Glomerular visceral epithelial cell (primary cell): ENCODE measurements at regions not wholly inside any gene's neighbourhood (a gene's known extent, or its start where the extent isn't known, plus 50 kb on each side); places are given as distances from the start of the nearest gene placed in this dataset.

Source experiments
- DNase-seq: peaks from one replicate; pipeline ENCODE4 v3.0.0-alpha.2; 2016; ENCODE audit errors: extremely low spot score

DNA sequence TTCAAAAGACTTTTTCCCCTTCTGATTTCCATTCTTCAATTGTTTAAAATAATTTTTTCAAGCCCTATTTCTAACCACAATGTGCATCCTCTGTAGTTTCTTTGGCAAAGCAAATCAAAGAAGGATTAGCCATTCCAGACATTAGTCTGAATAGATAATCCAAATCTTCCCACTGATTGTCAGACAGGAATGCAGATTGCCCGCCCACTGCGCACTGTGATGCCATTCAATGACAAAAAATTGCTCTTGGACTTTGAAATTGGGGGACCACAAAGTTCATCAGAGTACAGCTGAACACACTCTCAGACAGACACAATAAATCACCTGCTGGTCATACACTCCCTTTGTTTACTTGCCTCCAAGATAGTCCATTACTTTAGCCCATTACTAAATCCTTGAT is 216.5 kb upstream of the DKK2 start:
- DNase-seq, result no peak

DNA sequence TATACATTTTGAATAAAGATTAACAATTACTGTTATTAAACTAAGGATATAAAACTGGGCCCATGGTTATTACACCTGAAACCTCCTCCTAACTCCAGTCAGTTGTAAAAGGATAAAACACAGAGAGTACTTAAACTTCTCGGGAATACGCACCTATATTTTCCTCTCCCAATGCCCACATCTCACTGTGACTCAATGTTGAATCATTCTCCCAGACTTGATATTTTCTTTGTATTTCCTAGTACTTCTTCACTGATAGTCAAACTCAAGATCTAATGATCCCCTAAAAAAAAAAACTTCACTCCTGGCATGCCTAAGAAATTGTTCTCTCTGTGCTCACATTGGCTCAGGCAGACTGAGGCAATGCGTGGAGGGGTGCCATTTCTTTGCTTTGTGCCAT is 212.5 kb upstream of the DKK2 start:
- peak; percentile 24 for DNase-seq

DNA sequence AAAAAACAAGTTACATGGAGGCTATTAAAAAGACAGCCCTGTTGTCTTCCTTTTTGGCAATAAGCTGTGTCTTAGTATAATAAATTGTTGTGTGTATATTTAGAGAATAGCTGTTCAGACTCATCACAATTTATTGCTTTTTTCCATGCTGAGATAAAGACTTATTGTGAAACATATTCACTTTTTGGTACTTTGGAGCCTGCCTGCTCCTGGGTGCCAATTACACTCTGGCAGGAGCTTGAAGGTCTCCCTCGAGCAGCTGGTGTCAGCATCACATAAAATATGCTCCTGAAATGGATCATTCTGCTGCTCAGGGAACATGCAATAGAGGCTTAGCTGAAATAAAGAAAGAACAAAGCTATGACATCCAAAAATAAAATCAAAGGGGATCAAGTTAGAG is 211.6 kb upstream of the DKK2 start:
- no peak for DNase-seq

DNA sequence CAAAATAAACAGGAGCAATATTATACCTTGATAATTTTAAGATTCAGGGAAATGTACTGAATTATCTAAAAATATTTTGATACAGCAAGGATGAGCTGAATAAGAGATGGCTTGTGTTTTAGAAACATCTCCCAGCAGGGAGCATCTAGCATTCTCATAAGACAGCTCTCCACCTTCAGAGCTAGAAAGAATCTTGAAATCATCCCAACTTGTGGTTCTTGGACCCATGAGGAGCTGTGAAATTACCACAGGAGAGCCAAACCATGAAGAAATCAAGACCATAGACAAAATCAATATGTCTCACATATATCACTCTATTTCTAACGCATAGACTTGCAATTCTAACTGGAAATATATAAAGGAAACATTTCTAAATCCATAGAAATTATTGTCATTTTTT is 210.6 kb upstream of the DKK2 start:
- DNase-seq, result no peak

DNA sequence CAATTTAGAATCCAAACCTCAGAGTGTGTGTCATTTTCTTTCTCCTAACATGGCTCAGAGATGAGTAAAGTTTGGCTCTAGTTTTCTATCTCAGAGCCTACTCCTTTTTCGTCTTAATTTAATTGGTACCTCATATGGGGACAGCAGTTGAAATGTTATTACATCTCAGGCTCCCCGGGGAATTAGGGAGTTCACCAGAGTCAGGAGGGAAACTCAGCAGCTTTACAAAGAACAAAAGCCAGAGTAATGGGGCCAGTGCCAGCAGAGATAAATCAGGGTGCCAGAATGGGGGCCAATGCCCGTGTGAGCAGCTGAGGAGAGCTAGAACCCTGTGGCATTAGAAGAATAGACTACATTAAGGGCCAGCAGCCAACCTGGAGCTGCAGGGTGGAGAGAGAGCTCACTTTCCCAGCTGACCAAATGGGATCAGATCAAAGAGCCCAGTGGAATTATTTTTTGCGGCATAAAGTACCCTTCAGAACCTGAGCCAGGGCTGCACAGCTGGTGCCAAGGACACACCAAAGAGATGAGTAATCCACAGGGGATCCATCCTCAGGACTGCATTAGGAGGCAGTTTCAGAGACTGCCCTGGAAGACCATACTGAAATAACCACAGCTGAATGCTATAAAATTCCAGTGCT is 207.1 kb upstream of the DKK2 start:
- no peak for DNase-seq

DNA sequence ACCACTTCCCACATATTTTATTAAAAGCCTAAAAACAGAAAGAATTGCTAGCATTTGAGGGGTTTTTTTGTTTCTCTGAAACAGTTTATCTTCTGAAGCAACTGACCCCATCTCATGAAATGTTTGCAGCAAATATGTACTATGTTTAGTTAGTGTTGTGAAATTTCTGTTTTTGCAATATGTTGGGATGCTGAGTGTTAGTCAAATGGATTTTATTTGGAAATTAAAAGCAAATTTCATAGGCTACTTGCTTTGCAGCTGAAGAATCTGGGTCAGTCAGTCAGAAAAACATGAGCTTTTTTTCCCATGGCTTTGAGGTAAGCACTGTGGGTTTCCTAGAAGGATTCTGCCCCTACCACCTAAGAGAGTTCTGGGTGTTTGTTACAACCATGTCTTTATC is 184.9 kb upstream of the DKK2 start:
- DNase-seq, result no peak

DNA sequence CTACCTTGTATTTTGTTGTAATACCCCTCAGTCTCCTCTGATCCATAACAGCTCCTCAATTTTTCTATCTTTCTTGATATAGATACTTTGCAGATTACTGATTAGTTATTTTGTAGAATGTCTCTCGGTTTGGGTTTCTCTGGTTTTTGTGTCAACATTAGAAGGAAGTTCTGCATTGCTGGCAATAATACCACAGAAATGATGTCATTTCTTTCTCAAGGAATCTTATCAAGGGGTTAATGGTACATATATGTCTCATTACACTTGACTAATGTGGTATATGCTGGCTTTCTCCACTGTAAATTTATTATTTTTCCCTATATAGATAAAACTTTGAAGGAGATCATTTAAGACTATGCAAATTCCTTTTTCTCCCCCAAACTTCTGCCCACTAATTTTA is 183.6 kb upstream of the DKK2 start:
- DNase-seq, result peak; percentile 17

DNA sequence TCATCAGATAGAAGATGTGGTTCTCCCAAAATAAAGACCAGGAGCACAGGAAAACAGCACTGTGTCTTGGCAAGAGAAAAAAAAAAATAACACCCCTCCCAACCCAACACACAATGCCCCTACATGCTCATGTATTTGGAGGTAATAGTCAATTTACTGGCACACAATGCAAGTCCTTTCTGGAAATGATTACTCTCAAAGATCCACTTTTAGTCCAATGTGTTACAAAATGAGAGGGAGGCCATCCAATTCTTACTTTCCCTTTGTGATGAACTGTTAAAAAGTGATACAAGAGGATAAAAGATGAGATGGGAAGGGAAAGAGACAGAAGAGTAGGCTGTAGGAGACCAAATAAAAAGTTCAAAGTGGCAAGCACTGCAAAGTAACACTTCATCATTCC is 180.3 kb upstream of the DKK2 start:
- no peak for DNase-seq

DNA sequence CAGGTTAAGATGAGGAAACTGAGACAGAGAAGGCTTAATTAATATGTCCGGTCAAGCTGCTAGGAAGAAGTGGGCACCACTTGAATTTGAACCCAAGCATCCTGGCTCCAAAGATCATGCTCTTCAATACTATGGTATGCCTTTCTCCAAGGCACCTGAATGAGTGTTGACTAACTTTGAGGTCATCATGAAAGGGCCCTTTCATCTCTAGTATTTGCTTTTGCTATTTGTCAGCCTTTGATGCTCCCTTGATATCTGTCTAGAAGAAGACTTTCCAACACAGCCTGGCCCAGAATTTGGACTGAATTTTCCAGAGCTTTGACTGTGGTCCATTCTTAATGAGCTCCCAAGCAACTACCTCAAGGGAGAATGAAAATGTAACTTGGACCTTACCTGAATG is 179.1 kb upstream of the DKK2 start:
- no peak for DNase-seq

DNA sequence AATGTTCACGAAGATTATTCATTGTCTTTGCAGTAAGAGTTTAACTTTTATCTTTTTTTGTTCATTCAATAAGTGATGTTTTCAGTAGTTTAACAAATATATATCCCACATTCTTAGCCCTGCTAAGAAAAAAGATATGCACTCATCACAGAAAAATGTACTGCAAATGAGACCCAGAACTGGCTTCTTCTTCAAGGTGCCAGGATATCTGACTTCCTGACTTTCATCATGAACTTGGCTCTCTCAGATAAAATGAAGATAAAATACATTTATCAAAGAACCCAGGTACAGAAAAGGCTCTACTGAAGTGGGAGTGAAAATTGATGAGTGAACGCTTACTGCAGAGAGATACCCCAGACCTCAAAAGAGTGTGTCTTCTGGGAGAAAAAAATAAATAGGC is 177.8 kb upstream of the DKK2 start:
- no peak for DNase-seq

DNA sequence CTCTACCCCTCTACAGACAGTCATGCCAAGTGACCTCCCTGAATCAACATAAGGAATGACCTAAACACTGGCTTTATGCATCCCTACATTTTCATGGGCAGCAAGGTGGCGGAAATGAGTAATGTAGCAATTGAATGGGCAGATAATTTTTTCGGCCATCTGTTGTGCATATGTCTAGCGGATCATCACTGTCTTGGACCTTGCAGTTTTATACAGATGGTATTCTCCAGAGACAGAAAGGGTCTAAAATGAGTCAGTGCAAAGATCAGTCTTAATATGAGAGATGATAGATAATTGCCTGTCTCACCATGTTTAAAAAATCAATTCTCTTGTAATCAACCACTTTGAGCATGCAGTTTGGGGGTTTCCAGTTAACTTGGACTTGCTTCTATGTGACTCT is 177.3 kb upstream of the DKK2 start:
- DNase-seq, result no peak

DNA sequence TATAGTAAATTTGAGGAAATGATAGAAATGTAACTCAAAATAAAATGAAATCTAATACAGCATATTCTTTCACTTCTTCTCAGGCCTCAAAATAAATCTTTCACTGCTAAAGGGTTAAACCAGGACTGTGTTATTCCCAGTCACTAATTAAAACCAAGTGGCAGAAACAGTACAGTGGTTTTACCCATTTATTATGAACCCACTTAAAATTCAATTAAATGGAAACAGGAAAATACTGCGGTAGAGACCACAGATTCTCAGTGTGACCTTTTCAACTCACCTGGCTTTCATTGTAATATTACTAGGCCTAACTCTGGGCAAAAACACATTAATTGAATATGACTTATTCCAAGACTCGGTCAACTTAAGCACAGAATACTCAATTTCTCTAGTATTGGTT is 176.5 kb upstream of the DKK2 start:
- no peak for DNase-seq

DNA sequence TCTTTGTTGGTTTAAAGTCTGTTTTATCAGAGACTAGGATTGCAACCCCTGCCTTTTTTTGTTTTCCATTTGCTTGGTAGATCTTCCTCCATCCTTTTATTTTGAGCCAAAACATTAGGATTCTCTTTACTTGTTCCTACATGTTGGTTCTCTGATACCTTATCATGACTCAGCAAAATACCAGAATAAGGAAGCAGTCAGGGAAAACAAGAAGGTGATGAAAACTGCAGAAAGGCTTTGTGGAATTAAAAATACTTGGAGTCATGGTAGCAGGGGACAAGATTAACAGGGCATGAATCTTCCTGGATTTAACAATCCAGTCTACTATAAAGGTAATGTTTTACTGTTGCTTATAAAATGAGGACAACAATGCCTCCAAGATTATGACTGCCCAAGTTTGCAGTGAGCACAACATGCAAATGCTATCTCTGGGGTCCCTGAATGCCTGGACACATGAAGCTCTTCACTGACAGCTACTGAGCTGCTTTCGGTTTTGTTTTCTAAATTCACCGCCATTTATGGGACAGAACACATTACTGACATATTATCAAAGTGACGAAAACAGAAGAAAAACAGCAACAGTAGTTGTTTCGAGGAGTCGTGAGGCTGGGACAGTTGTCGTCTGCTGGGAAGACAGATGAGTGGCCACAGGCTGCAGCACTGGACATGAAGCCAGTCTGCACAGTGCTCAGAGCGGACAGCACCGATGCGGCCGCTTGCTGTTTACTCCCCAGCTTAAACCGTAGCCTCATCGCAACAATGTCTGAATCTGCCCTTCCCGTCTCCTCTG is 174.5 kb upstream of the DKK2 start:
- no peak for DNase-seq

DNA sequence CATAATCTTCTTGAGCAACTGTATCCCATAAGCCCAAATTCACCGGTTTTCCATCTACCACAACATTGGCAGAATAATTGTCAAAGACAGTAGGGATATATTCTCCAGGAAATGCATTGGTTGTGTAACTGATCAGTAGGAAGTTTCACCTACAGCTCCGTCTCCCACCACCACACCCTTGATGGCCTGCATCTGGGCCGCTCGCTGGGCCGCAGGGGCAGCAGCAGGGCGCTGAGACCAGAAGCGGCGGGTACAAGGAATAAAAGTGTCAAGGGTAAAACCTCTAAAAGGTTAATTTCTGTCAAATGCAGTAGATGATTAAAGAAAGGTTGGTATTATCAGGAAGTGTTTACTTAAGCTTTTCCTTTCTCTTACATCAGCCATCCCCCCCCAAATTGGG is 167.6 kb upstream of the DKK2 start:
- DNase-seq, result no peak

DNA sequence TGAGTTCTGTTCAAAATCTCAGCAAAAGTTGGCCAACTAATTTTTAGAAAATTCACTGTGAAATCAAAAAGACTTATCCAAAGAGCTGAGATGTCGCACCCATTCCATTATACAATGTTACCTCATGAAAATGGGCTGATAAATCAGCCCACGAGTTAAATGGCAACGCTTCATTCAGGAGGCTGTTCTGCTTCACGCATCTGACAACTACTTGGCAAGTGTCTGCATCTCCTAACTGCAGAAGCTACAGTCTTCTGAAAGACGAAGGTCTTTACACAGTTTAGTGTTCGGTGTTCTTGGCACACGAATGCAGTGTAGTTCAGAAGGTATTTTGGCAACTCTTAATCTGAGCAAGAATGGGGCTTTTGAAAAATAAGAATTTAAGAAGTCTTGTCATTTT is 166.6 kb upstream of the DKK2 start:
- no peak for DNase-seq

DNA sequence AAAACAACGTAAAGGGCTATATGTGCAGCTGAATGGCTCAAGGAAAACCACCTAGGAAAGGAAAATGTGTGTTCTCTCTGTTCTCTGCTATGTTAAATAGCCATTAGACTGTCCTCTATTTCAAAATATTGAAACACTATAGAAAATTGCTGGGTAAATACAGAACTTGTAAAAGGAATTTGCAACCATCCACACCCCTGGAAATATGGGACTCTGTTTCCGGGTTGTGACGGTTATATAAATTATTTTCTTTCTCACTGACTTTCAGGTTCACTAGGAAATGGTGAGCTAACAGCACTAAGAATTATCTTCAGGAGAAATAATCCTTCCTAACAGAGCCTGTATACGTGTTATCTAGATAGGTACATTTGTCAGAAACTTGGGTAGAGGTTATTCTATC is 161.0 kb upstream of the DKK2 start:
- DNase-seq, result no peak

DNA sequence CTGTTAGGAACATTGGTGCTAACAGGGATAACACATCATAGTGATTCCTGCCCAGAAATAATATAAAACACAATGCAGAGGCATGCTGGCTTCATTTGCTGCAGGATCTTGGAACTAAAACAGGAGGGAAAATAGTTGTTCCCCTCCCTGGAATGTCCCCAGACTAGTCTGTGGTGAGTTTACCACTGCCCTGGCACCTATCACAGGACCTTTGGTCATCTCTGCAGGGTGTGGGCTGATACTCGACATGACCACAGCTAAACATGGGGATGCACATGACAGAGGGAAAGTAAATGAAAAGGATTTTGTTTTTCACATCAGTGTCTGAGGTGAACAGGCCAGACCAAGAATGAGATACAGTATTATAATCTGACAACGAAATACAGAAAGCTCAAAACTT is 160.2 kb upstream of the DKK2 start:
- no peak for DNase-seq

DNA sequence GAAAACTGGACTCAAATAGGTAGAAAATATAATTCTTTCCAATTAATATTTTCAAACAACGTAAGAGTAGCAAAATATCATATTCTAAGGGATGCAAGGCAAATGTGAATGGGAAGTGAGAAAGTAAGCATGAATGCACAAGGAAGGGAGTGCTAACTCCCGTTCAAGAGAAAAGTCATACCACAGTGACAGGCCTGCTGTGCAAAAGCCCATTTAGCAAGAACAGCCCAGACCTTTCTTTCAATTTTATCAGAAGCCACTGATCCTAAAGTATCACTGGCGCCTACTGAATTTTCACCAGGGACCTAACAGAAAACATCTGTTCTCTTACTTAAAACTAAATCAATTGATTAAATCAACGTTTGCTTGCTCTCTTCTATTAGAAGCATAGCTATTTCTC is 157.9 kb upstream of the DKK2 start:
- DNase-seq, result no peak

DNA sequence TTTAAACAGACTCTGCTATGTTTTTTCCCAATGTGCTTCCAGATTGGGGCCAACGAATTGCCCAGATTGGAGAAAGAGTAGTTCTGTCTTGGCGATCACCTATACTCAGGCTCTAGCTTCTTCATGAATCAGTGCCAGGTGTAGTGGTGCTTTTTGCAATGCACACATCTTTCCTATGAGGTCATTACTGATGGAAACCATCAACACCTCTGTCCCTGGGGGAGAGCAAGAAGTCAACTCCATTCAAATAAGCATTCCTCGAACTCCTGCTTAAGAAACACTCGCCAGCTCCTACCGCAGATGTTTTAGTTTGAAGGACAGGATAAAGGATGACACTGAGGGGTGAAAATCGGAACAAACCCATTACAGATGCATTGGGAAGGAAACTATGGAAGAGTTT is 156.5 kb upstream of the DKK2 start:
- DNase-seq, result no peak

DNA sequence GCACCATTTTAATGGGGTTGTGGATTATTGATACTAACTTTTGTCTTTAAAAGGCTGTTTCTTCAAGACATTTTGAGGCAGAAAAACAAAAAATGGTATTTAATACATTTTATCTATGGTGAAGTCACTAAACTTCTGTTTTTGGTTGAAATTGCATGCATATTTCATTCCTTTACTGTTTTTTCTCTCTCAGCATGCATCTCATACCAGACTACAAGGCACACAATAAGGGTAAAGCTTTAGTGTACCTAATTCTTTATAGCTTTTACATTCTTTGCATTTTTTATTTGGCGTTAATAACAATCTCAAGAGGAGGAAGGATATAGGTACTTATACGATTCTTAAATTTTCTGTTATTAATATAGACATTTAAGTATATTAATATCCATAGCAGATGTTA is 151.0 kb upstream of the DKK2 start:
- no peak for DNase-seq

DNA sequence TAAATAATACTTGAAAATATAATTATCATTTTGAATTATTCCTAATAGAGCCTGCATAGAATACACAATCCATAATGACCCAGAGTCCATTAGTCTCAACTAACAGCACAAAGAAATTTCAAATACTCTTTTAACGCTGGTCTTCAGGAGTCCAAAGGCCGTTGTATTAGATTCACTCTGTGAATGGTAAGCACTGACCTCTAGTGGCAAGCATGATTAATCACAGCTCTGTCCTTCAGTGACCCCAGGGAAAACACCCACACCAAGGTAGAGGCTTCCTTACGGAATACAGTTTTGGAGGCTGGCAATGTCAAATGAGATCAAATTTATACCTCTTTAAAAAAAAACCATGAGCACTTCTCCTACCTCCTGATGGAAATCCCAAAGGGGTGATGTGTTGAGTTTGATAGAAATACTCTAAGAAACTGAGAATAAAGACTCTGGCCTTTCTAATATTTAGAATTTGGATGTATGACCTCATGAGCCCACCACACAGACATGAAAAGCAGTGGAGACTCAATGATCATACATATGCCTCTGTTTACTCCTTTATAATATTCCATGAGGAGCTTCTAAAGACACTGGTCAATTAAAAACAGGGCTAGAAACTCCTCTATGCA is 147.2 kb upstream of the DKK2 start:
- peak; percentile 67 for DNase-seq

DNA sequence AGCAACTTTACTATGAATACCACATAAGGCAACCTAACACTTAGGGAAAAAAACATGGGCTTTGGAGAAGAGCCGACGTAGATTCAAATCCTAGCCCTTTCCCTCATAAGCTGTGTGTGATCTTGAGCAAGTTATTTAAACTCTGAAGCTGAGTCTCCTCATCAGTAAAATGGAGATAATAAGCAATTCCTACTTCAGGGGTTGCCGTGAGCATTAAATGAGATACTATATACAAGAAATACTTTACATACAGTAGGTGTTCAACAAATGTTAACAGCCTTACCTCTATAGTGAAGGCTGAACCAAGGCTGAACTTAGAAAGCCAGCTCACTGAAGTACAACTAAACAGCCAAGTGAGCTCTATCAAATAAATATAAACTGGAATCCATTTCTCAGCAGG is 146.2 kb upstream of the DKK2 start:
- DNase-seq, result no peak

DNA sequence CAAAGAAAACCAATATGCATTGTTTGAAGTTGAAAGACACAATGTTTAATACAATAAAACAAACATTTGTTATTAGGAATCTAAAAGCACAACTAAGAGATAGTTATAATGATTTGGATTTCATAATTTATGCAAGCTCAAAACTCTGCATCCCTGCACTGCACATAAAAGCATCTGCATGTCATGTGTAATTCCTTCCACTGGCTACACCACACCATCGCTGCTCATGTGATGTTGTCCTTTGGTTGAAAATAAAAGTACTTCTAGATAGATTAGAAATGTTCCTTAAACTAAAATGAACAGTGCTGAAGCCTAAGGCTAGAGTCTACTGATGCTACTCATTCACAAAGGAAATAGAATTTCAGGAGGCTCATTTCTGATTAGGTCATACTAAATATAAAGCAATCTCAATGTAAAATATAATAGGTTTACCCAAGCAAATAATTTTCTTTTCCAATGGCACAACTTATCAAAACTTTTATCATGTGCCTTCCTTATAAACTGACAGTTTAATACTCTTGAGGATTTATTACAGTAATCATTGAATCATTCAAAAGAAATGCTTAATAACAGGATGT is 130.8 kb upstream of the DKK2 start:
- no peak for DNase-seq
